ENCODE measurements at regions not wholly inside any gene's neighbourhood (a gene's known extent, or its start where the extent isn't known, plus 50 kb on each side); places are given as distances from the start of the nearest gene placed in this dataset.
"Not testable (repeated sequence)": the region's sequence is repeated elsewhere in the genome, so short reads cannot be mapped to it uniquely, and the experiment has no call there.

GRCh38 chr1:217137210-217137881 is 414.1 kb upstream of the ESRRG start:
- no peak for DNase-seq

- DNase-seq = no peak
These were observed 413.6 kb upstream of the ESRRG start for GRCh38 chr1:217136895-217137205.

GRCh38 chr1:217135987-217136894 is 413.0 kb upstream of the ESRRG start:
- DNase-seq = no peak

- DNase-seq = no peak
These were observed 412.3 kb upstream of the ESRRG start for GRCh38 chr1:217135569-217135915.

GRCh38 chr1:217134857-217135568 is 411.8 kb upstream of the ESRRG start:
- no peak for DNase-seq

GRCh38 chr1:217133958-217134856 is 411.0 kb upstream of the ESRRG start:
- DNase-seq = no peak

- no peak for DNase-seq
These were observed 409.9 kb upstream of the ESRRG start for GRCh38 chr1:217133092-217133491.

GRCh38 chr1:217123340-217123739 is 400.1 kb upstream of the ESRRG start:
- not testable (repeated sequence) for DNase-seq

- DNase-seq = no peak
These were observed 394.8 kb upstream of the ESRRG start for GRCh38 chr1:217117973-217118465.

GRCh38 chr1:217115404-217116380 is 392.5 kb upstream of the ESRRG start:
- DNase-seq = no peak

GRCh38 chr1:217109928-217110327 is 386.7 kb upstream of the ESRRG start:
- no peak for DNase-seq

GRCh38 chr1:217106231-217106901 is 383.1 kb upstream of the ESRRG start:
- DNase-seq = no peak

GRCh38 chr1:217105437-217105836 is 382.2 kb upstream of the ESRRG start:
- DNase-seq = no peak

GRCh38 chr1:217097819-217098218 is 374.6 kb upstream of the ESRRG start:
- no peak for DNase-seq

- DNase-seq = no peak
These were observed 373.0 kb upstream of the ESRRG start for GRCh38 chr1:217096200-217096599.

- no peak for DNase-seq
These were observed 371.9 kb upstream of the ESRRG start for GRCh38 chr1:217095050-217095622.

GRCh38 chr1:217091561-217091960 is 368.3 kb upstream of the ESRRG start:
- no peak for DNase-seq

- DNase-seq = no peak
These were observed 367.1 kb upstream of the ESRRG start for GRCh38 chr1:217090060-217090911.

GRCh38 chr1:217089361-217090014 is 366.3 kb upstream of the ESRRG start:
- DNase-seq = no peak
